H1 (cell line): ENCODE measurements at regions not wholly inside any gene's neighbourhood (a gene's known extent, or its start where the extent isn't known, plus 50 kb on each side); places are given as distances from the start of the nearest gene placed in this dataset.

Experiments
- CTCF ChIA-PET: fragments of 300-600 bp; sonication (Branson Sonifier 250); formaldehyde crosslinking; loops from one replicate; lab custom pipeline; 2021; ENCODE audit not compliant: partially characterized antibody; lab: Charles Lee
- POLR2A ChIA-PET: fragments of 300-600 bp; sonication (Branson Sonifier 250); formaldehyde crosslinking; loops from one replicate; lab custom pipeline; 2021; ENCODE audit warnings: inconsistent platforms; ENCODE audit not compliant: partially characterized antibody; lab: Charles Lee
- DNase-seq, 2 experiments: peaks; one replicate each; pipeline versions ENCODE4 v3.0.0 to v3.0.0-alpha.2; 2010 to 2022; ENCODE audit warnings: low spot score in 2 of 2, low read depth in 1 of 2, mixed read lengths in 1 of 2
- FAIRE-seq: peaks from 2 replicates; lab custom pipeline; 2011; peaks lifted over from hg19 to GRCh38; lab: Jason Lieb, UNC
- H2AFZ ChIP-seq: 2 replicates; pipeline ENCODE4 v1.8.1; 2012; ENCODE audit warnings: low read length, inconsistent platforms
- H2AK5ac ChIP-seq: 2 replicates; pipeline ENCODE4 v1.6.1; 2013; ENCODE audit warnings: low read depth, low read length
- H2BK120ac ChIP-seq: replicated peaks from 2 replicates; pipeline ENCODE3; 2013; ENCODE audit warnings: low read depth, low read length, inconsistent platforms
- H2BK12ac ChIP-seq: 2 replicates; pipeline ENCODE4 v1.6.1; 2013; ENCODE audit warnings: low read depth, low read length
- H2BK15ac ChIP-seq: 2 replicates; pipeline ENCODE4 v1.6.1; 2013; ENCODE audit warnings: low read length
- H2BK20ac ChIP-seq: 2 replicates; pipeline ENCODE4 v1.6.1; 2013; ENCODE audit warnings: low read length
- H2BK5ac ChIP-seq: 2 replicates; pipeline ENCODE4 v1.6.1; 2013; ENCODE audit warnings: low read depth, low read length
- H3K14ac ChIP-seq: 2 replicates; pipeline ENCODE4 v1.6.1; 2013; ENCODE audit warnings: inconsistent platforms; ENCODE audit not compliant: insufficient read length
- H3K18ac ChIP-seq: 2 replicates; pipeline ENCODE4 v1.6.1; 2013; ENCODE audit warnings: low read length; ENCODE audit errors: extremely low read depth
- H3K23ac ChIP-seq: 2 replicates; pipeline ENCODE4 v1.6.1; 2013; ENCODE audit warnings: inconsistent platforms; ENCODE audit not compliant: insufficient read length
- H3K23me2 ChIP-seq: 2 replicates; pipeline ENCODE4 v1.6.1; 2013; ENCODE audit warnings: low read depth, low read length
- H3K27ac ChIP-seq: 2 replicates; pipeline ENCODE4 v1.6.1; 2011; ENCODE audit warnings: low read depth, low read length, inconsistent platforms
- H3K27me3 ChIP-seq, 4 experiments: replicated peaks in 1 of 4; 1 replicate in 1 of 4; 2 replicates in 3 of 4; pipeline versions ENCODE4 v1.6.1 to v1.8.1; 2011 to 2013; ENCODE audit warnings: low read length in 3 of 4, mild to moderate bottlenecking in 3 of 4, inconsistent platforms in 2 of 4, mixed read lengths in 2 of 4, moderate library complexity in 1 of 4; ENCODE audit not compliant: control insufficient read depth in 3 of 4, insufficient read depth in 3 of 4; ENCODE audit errors: extremely low read depth in 1 of 4
- H3K36me3 ChIP-seq, 4 experiments: 2 replicates each; pipeline versions ENCODE4 v1.6.1 to v1.8.1; 2011 to 2013; ENCODE audit warnings: mild to moderate bottlenecking in 4 of 4, low read length in 3 of 4, moderate library complexity in 2 of 4, control low read depth in 1 of 4, inconsistent platforms in 1 of 4; ENCODE audit not compliant: insufficient read depth in 4 of 4, control insufficient read depth in 2 of 4
- H3K4ac ChIP-seq: replicated peaks from 2 replicates; pipeline ENCODE3; 2013; ENCODE audit warnings: low read length, low read depth, mixed read lengths, inconsistent platforms; ENCODE audit not compliant: insufficient read length
- H3K4me1 ChIP-seq, 4 experiments: replicated peaks in 1 of 4; 1 replicate in 1 of 4; 2 replicates in 3 of 4; pipeline versions ENCODE4 v1.6.1 to v1.8.1; 2011 to 2013; ENCODE audit warnings: low read length in 3 of 4, inconsistent platforms in 2 of 4, mixed read lengths in 1 of 4; ENCODE audit not compliant: insufficient read depth in 4 of 4, control insufficient read depth in 3 of 4
- H3K4me2 ChIP-seq, 2 experiments: 2 replicates each; pipeline versions ENCODE4 v1.6.1 to v1.8.1; 2011 to 2013; ENCODE audit warnings: low read depth in 2 of 2, low read length in 2 of 2, control low read depth in 1 of 2, inconsistent platforms in 1 of 2, mild to moderate bottlenecking in 1 of 2; ENCODE audit not compliant: insufficient read depth in 1 of 2
- H3K4me3 ChIP-seq, 4 experiments: fragments of 200-600, 300-600 bp in 1 of 4; sonication (generic), shearing (Covaris generic), sonication (Bioruptor Twin) in 1 of 4; 2 replicates each; pipeline versions ENCODE4 v1.5.1 to v1.8.1; 2011 to 2016; ENCODE audit warnings: low read length in 4 of 4, low read depth in 3 of 4, control low read depth in 2 of 4, inconsistent platforms in 2 of 4, mild to moderate bottlenecking in 2 of 4, mixed read lengths in 1 of 4, moderate library complexity in 1 of 4; ENCODE audit not compliant: insufficient read depth in 2 of 4; ENCODE audit errors: extremely low read depth in 1 of 4
- H3K56ac ChIP-seq: replicated peaks from 2 replicates; pipeline ENCODE3; 2013; ENCODE audit warnings: low read depth, mild to moderate bottlenecking, mixed read lengths, low read length, inconsistent platforms; ENCODE audit not compliant: insufficient read length
- H3K79me1 ChIP-seq: 2 replicates; pipeline ENCODE4 v1.6.1; 2013; ENCODE audit warnings: low read depth, low read length, control low read depth
- H3K79me2 ChIP-seq, 2 experiments: 2 replicates each; pipeline versions ENCODE4 v1.6.1 to v1.8.1; 2012 to 2013; ENCODE audit warnings: low read length in 2 of 2, mild to moderate bottlenecking in 2 of 2, inconsistent platforms in 1 of 2; ENCODE audit not compliant: insufficient read depth in 2 of 2, control insufficient read depth in 1 of 2
- H3K9ac ChIP-seq, 4 experiments: replicated peaks in 1 of 4; 1 replicate in 1 of 4; 2 replicates in 3 of 4; pipeline versions ENCODE4 v1.6.1 to v1.8.1; 2011 to 2013; ENCODE audit warnings: low read depth in 3 of 4, low read length in 3 of 4, control low read depth in 2 of 4, mild to moderate bottlenecking in 2 of 4, moderate library complexity in 2 of 4, inconsistent platforms in 1 of 4; ENCODE audit errors: extremely low read depth in 1 of 4
- H3K9me3 ChIP-seq, 2 experiments: 2 replicates each; pipeline versions ENCODE4 v1.6.1 to v1.8.1; 2012 to 2013; ENCODE audit warnings: mild to moderate bottlenecking in 2 of 2, moderate library complexity in 2 of 2, control low read depth in 1 of 2, inconsistent platforms in 1 of 2, low read depth in 1 of 2, low read length in 1 of 2, mixed read lengths in 1 of 2; ENCODE audit not compliant: insufficient read depth in 2 of 2
- H4K20me1 ChIP-seq, 2 experiments: replicated peaks in 1 of 2; 2 replicates each; pipeline versions ENCODE3 to v1.8.1; 2011 to 2013; ENCODE audit warnings: inconsistent platforms in 2 of 2, low read length in 2 of 2, mild to moderate bottlenecking in 1 of 2; ENCODE audit not compliant: insufficient read depth in 2 of 2, control insufficient read depth in 1 of 2
- H4K5ac ChIP-seq: 2 replicates; pipeline ENCODE4 v1.6.1; 2013; ENCODE audit warnings: low read length, low read depth, mixed read lengths, inconsistent platforms; ENCODE audit not compliant: insufficient read length
- H4K8ac ChIP-seq: 2 replicates; pipeline ENCODE4 v1.8.0; 2013; ENCODE audit warnings: mild to moderate bottlenecking, moderate library complexity, low read length, inconsistent platforms; ENCODE audit not compliant: insufficient read depth; ENCODE audit errors: extremely low read depth
- H4K91ac ChIP-seq: replicated peaks from 2 replicates; pipeline ENCODE3; 2013; ENCODE audit warnings: low read length, mixed read lengths, inconsistent platforms; ENCODE audit not compliant: insufficient read length
- CEBPB ChIP-seq: IDR thresholded peaks from 2 replicates; pipeline ENCODE4 v1.6.1; 2012; ENCODE audit warnings: low read depth, low read length
- CHD2 ChIP-seq: IDR thresholded peaks from 2 replicates; pipeline ENCODE4 v1.6.1; 2012; ENCODE audit warnings: low read length, improper control_type of control experiment
- CTCF ChIP-seq, 3 experiments: IDR thresholded peaks; 1 replicate in 2 of 3; 2 replicates in 1 of 3; pipeline versions ENCODE4 v1.5.1 to v1.6.1; 2011; ENCODE audit warnings: low read length in 3 of 3, mild to moderate bottlenecking in 3 of 3, inconsistent platforms in 2 of 3, low read depth in 1 of 3, moderate library complexity in 1 of 3; ENCODE audit not compliant: insufficient read depth in 1 of 3; ENCODE audit errors: control extremely low read depth in 1 of 3
- EGR1 ChIP-seq: IDR thresholded peaks from 2 replicates; pipeline ENCODE4 v1.6.1; 2011; ENCODE audit warnings: low read depth, low read length, borderline replicate concordance
- JUND ChIP-seq: IDR thresholded peaks from 2 replicates; pipeline ENCODE4 v1.6.1; 2011; ENCODE audit warnings: mild to moderate bottlenecking, improper control_type of control experiment, low read length
- MAX ChIP-seq: IDR thresholded peaks from 2 replicates; pipeline ENCODE4 v1.6.1; 2012; ENCODE audit warnings: inconsistent platforms
- POU5F1 ChIP-seq: IDR thresholded peaks from 2 replicates; pipeline ENCODE4 v1.6.1; 2011; ENCODE audit warnings: low read depth, mild to moderate bottlenecking, low read length, moderate library complexity
- RNF2 ChIP-seq: fragments of 200-900, 300-1000 bp; sonication (generic); IDR thresholded peaks from 2 replicates; pipeline ENCODE4 v1.7.1; 2016; ENCODE audit warnings: borderline replicate concordance, low read depth, mild to moderate bottlenecking, antibody characterized with exemption, low read length; ENCODE audit not compliant: poor library complexity, severe bottlenecking; ENCODE audit errors: missing control alignments
- RXRA ChIP-seq: IDR thresholded peaks from 2 replicates; pipeline ENCODE4 v1.6.1; 2011; ENCODE audit warnings: low read depth, mild to moderate bottlenecking, low read length, moderate library complexity; ENCODE audit not compliant: insufficient read depth
- SP1 ChIP-seq: IDR thresholded peaks from 2 replicates; pipeline ENCODE4 v1.6.1; 2011; ENCODE audit warnings: low read depth, low read length
- SP2 ChIP-seq: IDR thresholded peaks from 2 replicates; pipeline ENCODE4 v1.6.1; 2012; ENCODE audit warnings: mild to moderate bottlenecking, low read length, inconsistent platforms
- TCF12 ChIP-seq: IDR thresholded peaks from 2 replicates; pipeline ENCODE4 v1.6.1; 2011; ENCODE audit warnings: low read depth, mild to moderate bottlenecking, low read length
- WGBS, 2 experiments: shearing (Covaris generic) in 1 of 2; methylation state at CpG; one replicate each; pipeline versions ENCODE4 v1.1.6 to v1.1.7; 2013 to 2015; ENCODE audit warnings: low lambda C conversion rate in 2 of 2, mixed read lengths in 2 of 2, inconsistent platforms in 1 of 2, low coverage in 1 of 2, missing lambda C conversion rate in 1 of 2; ENCODE audit not compliant: insufficient replicate concordance in 2 of 2, insufficient coverage in 1 of 2, insufficient read length in 1 of 2; ENCODE audit errors: extremely low coverage in 1 of 2, missing lambda C conversion rate in 1 of 2; 5-methylcytosine and 5-hydroxymethylcytosine counted together

- Histone ChIP-seq H2AK5ac (no peak overlapping the region), H2BK20ac (no peak overlapping the region), H3K4me2 (no peak overlapping the region), H3K36me3 (no peaks in the 10 kb centered on the region), H3K18ac (no peak overlapping the region), H2AFZ (no peak overlapping the region), H2BK15ac (no peak overlapping the region), H3K27ac (no peak overlapping the region), H4K8ac (no peak overlapping the region), H3K79me2 (no peaks in the 10 kb centered on the region), H3K56ac (no peak overlapping the region), H3K14ac (no peak overlapping the region), H2BK12ac (no peak overlapping the region), H3K4me3 (no peak overlapping the region), H3K9me3 (peaks cover 73 to 96% of the 10 kb centered on the region in 2 experiments), H4K5ac (no peak overlapping the region), H3K27me3 (no peaks in the 10 kb centered on the region), H2BK120ac (no peak overlapping the region), H3K9ac (no peak overlapping the region), H4K91ac (no peak overlapping the region), H3K23ac (no peak overlapping the region), H2BK5ac (no peak overlapping the region), H3K79me1 (no peaks in the 10 kb centered on the region), H3K23me2 (no peaks in the 10 kb centered on the region), H3K4me1 (no peaks in the 10 kb centered on the region), H4K20me1 (no peaks in the 10 kb centered on the region), H3K4ac (no peak overlapping the region)
- POLR2A ChIA-PET, result no interaction called here
- FAIRE-seq (no peak), DNase-seq (no peak)
- CTCF ChIA-PET, result no interaction called here
- WGBS, 2 experiments, result 89% methylated on average over 18 of the region's 18 CpGs; no CpG with 5 or more reads in 1 of the 2 experiments
- TF ChIP-seq CHD2, result no peak
- no peak for TF ChIP-seq CTCF (IDR thresholded peaks at IDR 0.05; ENCODE audit: control extremely low read depth in 1 of 3, insufficient read depth in 1 of 3, low read depth in 1 of 3, low read length in 3 of 3)
- TF ChIP-seq JUND, result no peak
- TF ChIP-seq EGR1, result no peak
- no peak for TF ChIP-seq RNF2
- TF ChIP-seq MAX, result no peak
- TF ChIP-seq CEBPB, result no peak
- TF ChIP-seq TCF12, result no peak
- no peak for TF ChIP-seq POU5F1
- TF ChIP-seq SP1, result no peak
- no peak for TF ChIP-seq SP2
- TF ChIP-seq RXRA, result no peak
These were observed 612.6 kb downstream of the TBC1D22A start for GRCh38 chr22:47374901-47375575.
